Fibroblast of skin of scalp (primary cell): ENCODE measurements at regions not wholly inside any gene's neighbourhood (a gene's known extent, or its start where the extent isn't known, plus 50 kb on each side); places are given as distances from the start of the nearest gene placed in this dataset.
"Not testable (repeated sequence)": the region's sequence is repeated elsewhere in the genome, so short reads cannot be mapped to it uniquely, and the experiment has no call there.

ENCODE experiments used
- DNase-seq: peaks from one replicate; pipeline ENCODE4 v3.0.0-alpha.2; 2013

GRCh38 chr1:91207691-91208090, 185.9 kb upstream of the ZNF644 start:
- not testable (repeated sequence) for DNase-seq

GRCh38 chr1:91204150-91204549, 182.3 kb upstream of the ZNF644 start:
- not testable (repeated sequence) for DNase-seq

- no peak for DNase-seq
Measured at GRCh38 chr1:91201694-91202093, 179.9 kb upstream of the ZNF644 start.

- no peak for DNase-seq
Measured at GRCh38 chr1:91201176-91201575, 179.3 kb upstream of the ZNF644 start.

- no peak for DNase-seq
Measured at GRCh38 chr1:91200675-91201074, 178.8 kb upstream of the ZNF644 start.

- no peak for DNase-seq
Measured at GRCh38 chr1:91199988-91200387, 178.2 kb upstream of the ZNF644 start.

- no peak for DNase-seq
Measured at GRCh38 chr1:91190996-91191395, 169.2 kb upstream of the ZNF644 start.

- no peak for DNase-seq
Measured at GRCh38 chr1:91189096-91189495, 167.3 kb upstream of the ZNF644 start.

- not testable (repeated sequence) for DNase-seq
Measured at GRCh38 chr1:91182807-91183206, 161.0 kb upstream of the ZNF644 start.

GRCh38 chr1:91176250-91176649, 154.4 kb upstream of the ZNF644 start:
- DNase-seq: no peak

GRCh38 chr1:91174734-91175133, 152.9 kb upstream of the ZNF644 start:
- no peak for DNase-seq

GRCh38 chr1:91173346-91173890, 151.6 kb upstream of the ZNF644 start:
- peak; percentile 60 for DNase-seq

GRCh38 chr1:91172541-91172940, 150.7 kb upstream of the ZNF644 start:
- DNase-seq: no peak

GRCh38 chr1:91171898-91172297, 150.1 kb upstream of the ZNF644 start:
- DNase-seq: peak; percentile 38

- no peak for DNase-seq
Measured at GRCh38 chr1:91170571-91170970, 148.7 kb upstream of the ZNF644 start.

GRCh38 chr1:91166106-91166712, 144.4 kb upstream of the ZNF644 start:
- DNase-seq: peak; percentile 61

- DNase-seq: peak; percentile 61
Measured at GRCh38 chr1:91165033-91165654, 143.3 kb upstream of the ZNF644 start.

- DNase-seq: no peak
Measured at GRCh38 chr1:91162613-91163012, 140.8 kb upstream of the ZNF644 start.

GRCh38 chr1:91161749-91162148, 139.9 kb upstream of the ZNF644 start:
- no peak for DNase-seq

- no peak for DNase-seq
Measured at GRCh38 chr1:91161166-91161565, 139.3 kb upstream of the ZNF644 start.

GRCh38 chr1:91160363-91161075, 138.7 kb upstream of the ZNF644 start:
- DNase-seq: no peak

- DNase-seq: no peak
Measured at GRCh38 chr1:91153341-91153740, 131.5 kb upstream of the ZNF644 start.

GRCh38 chr1:91152331-91152730, 130.5 kb upstream of the ZNF644 start:
- no peak for DNase-seq

GRCh38 chr1:91151702-91152101, 129.9 kb upstream of the ZNF644 start:
- no peak for DNase-seq
